K562 (cell line): ENCODE measurements at regions not wholly inside any gene's neighbourhood (a gene's known extent, or its start where the extent isn't known, plus 50 kb on each side); places are given as distances from the start of the nearest gene placed in this dataset.

Source experiments
- ATAC-seq: fragments of 200-7000 bp; cut with Tn5 transposase; 3 replicates; pipeline ENCODE4 v1.9.1; 2020; ENCODE audit warnings: moderate library complexity
- BruUV-seq: library from RNA; stranded (reverse); fragments of 400-500 nt; replicated peaks from 2 replicates; lab custom pipeline; 2021; lab: Mats Ljungman, UMichigan
- CTCF ChIA-PET: fragments of 300-600 bp; formaldehyde crosslinking; extraction: SDS; loops from one replicate; lab custom pipeline; 2021; ENCODE audit warnings: low intra/inter-chr PET ratio; lab: Yijun Ruan, JAX
- POLR2A ChIA-PET: fragments of 300-600, 350-650 bp; sonication (Branson Sonifier 250); formaldehyde crosslinking; extraction: SDS; loops from one replicate; lab custom pipeline; 2021; ENCODE audit warnings: antibody characterized with exemption, inconsistent platforms; lab: Yijun Ruan, JAX
- DNase-seq, 4 experiments: peaks; one replicate each; pipeline versions ENCODE4 v3.0.0 to v3.0.0-alpha.2; 2011 to 2018; ENCODE audit warnings: low spot score in 3 of 4, mixed read lengths in 3 of 4; ENCODE audit errors: extremely low read depth in 1 of 4
- FAIRE-seq: peaks from 2 replicates; lab custom pipeline; 2011; peaks lifted over from hg19 to GRCh38; lab: Jason Lieb, UNC
- H2AFZ ChIP-seq: 2 replicates; pipeline ENCODE4 v1.6.0; 2011; ENCODE audit warnings: low read depth, low read length, control low read depth, inconsistent platforms
- H3K27ac ChIP-seq: fragments of 200-600 bp; 3 replicates; pipeline ENCODE4 v1.8.0; 2011; ENCODE audit warnings: low read depth, mild to moderate bottlenecking, control low read depth, inconsistent platforms, low read length, moderate library complexity, mixed read lengths; ENCODE audit errors: extremely low read depth
- H3K27me3 ChIP-seq, 2 experiments: fragments of 300-600 bp in 1 of 2; 2 replicates in 1 of 2; 3 replicates in 1 of 2; pipeline versions ENCODE4 v1.6.0 to v1.8.0; 2011; ENCODE audit warnings: inconsistent platforms in 2 of 2, low read length in 2 of 2, mild to moderate bottlenecking in 1 of 2, mixed read lengths in 1 of 2, moderate library complexity in 1 of 2; ENCODE audit not compliant: control insufficient read depth in 2 of 2, insufficient read depth in 2 of 2
- H3K36me3 ChIP-seq: fragments of 300-600 bp; 3 replicates; pipeline ENCODE4 v1.8.0; 2011; ENCODE audit warnings: mild to moderate bottlenecking, low read length, inconsistent platforms; ENCODE audit not compliant: control insufficient read depth, insufficient read depth
- H3K4me1 ChIP-seq, 2 experiments: fragments of 200-600 bp in 1 of 2; replicated peaks in 1 of 2; 2 replicates in 1 of 2; 3 replicates in 1 of 2; pipeline versions ENCODE4 v1.5.1 to v1.8.0; 2011; ENCODE audit warnings: inconsistent platforms in 2 of 2, low read length in 2 of 2, mild to moderate bottlenecking in 1 of 2, mixed read lengths in 1 of 2, moderate library complexity in 1 of 2; ENCODE audit not compliant: control insufficient read depth in 2 of 2, insufficient read depth in 2 of 2
- H3K4me2 ChIP-seq: 2 replicates; pipeline ENCODE4 v1.6.1; 2011; ENCODE audit warnings: low read length, control low read depth, inconsistent platforms, mixed read lengths; ENCODE audit not compliant: insufficient read depth
- H3K4me3 ChIP-seq: fragments of 200-600 bp; sonication (generic), shearing (Covaris generic); 2 replicates; pipeline ENCODE4 v1.5.1; 2016; ENCODE audit warnings: control low read depth, inconsistent platforms
- H3K79me2 ChIP-seq: fragments of 200-600 bp; 3 replicates; pipeline ENCODE4 v1.8.0; 2011; ENCODE audit warnings: low read length, inconsistent platforms; ENCODE audit not compliant: control insufficient read depth, insufficient read depth
- H3K9ac ChIP-seq, 2 experiments: 2 replicates each; pipeline versions ENCODE4 v1.6.0 to v1.6.1; 2011; ENCODE audit warnings: low read depth in 2 of 2, low read length in 2 of 2, control low read depth in 1 of 2, inconsistent platforms in 1 of 2, mild to moderate bottlenecking in 1 of 2, mixed read lengths in 1 of 2; ENCODE audit not compliant: insufficient read depth in 1 of 2
- H3K9me1 ChIP-seq: one replicate; pipeline ENCODE4 v1.6.0; 2011; ENCODE audit warnings: inconsistent platforms, mild to moderate bottlenecking, low read length, moderate library complexity; ENCODE audit not compliant: control insufficient read depth, insufficient read depth
- H3K9me3 ChIP-seq: replicated peaks from 2 replicates; pipeline ENCODE4 v1.5.1; 2011; ENCODE audit warnings: low read depth, low read length, inconsistent platforms; ENCODE audit not compliant: control insufficient read depth, insufficient read depth
- H4K20me1 ChIP-seq: replicated peaks from 2 replicates; pipeline ENCODE4 v1.6.1; 2011; ENCODE audit warnings: low read length, inconsistent platforms, mixed read lengths; ENCODE audit not compliant: control insufficient read depth, insufficient read depth
- ARHGAP35 ChIP-seq: fragments of 450-650 bp; IDR thresholded peaks from 2 replicates; pipeline ENCODE4 v1.6.1; 2018; ENCODE audit not compliant: partially characterized antibody
- FOXK1 ChIP-seq: sonication (generic); formaldehyde crosslinking; IDR thresholded peaks from 2 replicates; pipeline ENCODE4 v1.8.0; 2022; ENCODE audit warnings: missing genetic modification reagents, mild to moderate bottlenecking, borderline replicate concordance
- ILF3 ChIP-seq: fragments of 450-650 bp; IDR thresholded peaks from 2 replicates; pipeline ENCODE4 v1.6.1; 2018; ENCODE audit warnings: antibody characterized with exemption, mild to moderate bottlenecking, moderate library complexity, borderline replicate concordance
- NFE2L1 ChIP-seq: fragments of 450-650 bp; IDR thresholded peaks from 2 replicates; pipeline ENCODE4 v1.6.1; 2016; ENCODE audit warnings: missing genetic modification characterization, low read depth, mild to moderate bottlenecking, missing compliant biosample characterization, moderate library complexity, borderline replicate concordance
- SREBF1 ChIP-seq: fragments of 150-350 bp; IDR thresholded peaks from 2 replicates; pipeline ENCODE4 v1.6.1; 2014; ENCODE audit warnings: antibody characterized with exemption, low read depth, low read length, borderline replicate concordance
- ZNF316 ChIP-seq: fragments of 450-650 bp; IDR thresholded peaks from 2 replicates; pipeline ENCODE4 v1.6.1; 2016
- WGBS: fragments of 100-300 bp; shearing (Covaris generic); methylation state at CpG from one replicate; pipeline ENCODE4 v1.1.6; 2016; ENCODE audit warnings: low coverage, mixed read lengths; ENCODE audit not compliant: insufficient coverage; ENCODE audit errors: missing lambda C conversion rate; 5-methylcytosine and 5-hydroxymethylcytosine counted together
- in situ Hi-C: fragments of 300-500 bp; cut with MboI; formaldehyde crosslinking; loops from 4 replicates; pipeline ENCODE4 v1.15.0; 2018; ENCODE audit warnings: inconsistent platforms, mixed read lengths
- intact Hi-C: fragments of 100-400 bp; cut with micrococcal nuclease; formaldehyde crosslinking; loops from 2 replicates; pipeline ENCODE4 v1.14.2; 2022
- TF ChIP-seq, protein P1 (sequence below): sonication (generic); formaldehyde crosslinking; IDR thresholded peaks from 2 replicates; pipeline ENCODE4 v1.8.0; 2023; ENCODE audit warnings: mild to moderate bottlenecking, missing genetic modification reagents
- TF ChIP-seq, protein P2 (sequence below): fragments of 250-450 bp; sonication (Bioruptor Pico); IDR thresholded peaks from 2 replicates; pipeline ENCODE4 v1.5.1; 2021; ENCODE audit warnings: mild to moderate bottlenecking

DNA sequence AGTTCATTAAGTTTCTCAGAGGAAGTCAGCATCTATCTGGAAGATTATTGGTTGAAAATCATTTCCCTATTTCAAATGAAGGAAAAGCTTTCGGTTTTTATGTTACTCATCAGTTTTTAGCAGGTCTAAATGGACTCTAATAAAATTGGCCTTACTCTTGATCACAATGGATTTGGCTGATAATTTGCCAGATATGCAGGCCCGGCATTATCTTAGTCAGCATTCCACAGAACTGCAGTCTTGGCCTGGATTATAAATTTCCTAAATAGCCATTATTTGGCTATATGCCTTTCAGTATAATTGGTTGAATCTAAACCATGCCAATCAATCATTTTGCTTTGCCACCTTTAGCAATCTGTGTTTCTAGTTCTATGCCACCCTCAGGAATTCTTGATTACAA is 91.7 kb upstream of the KCNQ5 start:
- CTCF ChIA-PET, result no interaction called here
- Histone ChIP-seq H3K4me2 (no peak overlapping the region), H3K4me3 (no peak overlapping the region)

DNA sequence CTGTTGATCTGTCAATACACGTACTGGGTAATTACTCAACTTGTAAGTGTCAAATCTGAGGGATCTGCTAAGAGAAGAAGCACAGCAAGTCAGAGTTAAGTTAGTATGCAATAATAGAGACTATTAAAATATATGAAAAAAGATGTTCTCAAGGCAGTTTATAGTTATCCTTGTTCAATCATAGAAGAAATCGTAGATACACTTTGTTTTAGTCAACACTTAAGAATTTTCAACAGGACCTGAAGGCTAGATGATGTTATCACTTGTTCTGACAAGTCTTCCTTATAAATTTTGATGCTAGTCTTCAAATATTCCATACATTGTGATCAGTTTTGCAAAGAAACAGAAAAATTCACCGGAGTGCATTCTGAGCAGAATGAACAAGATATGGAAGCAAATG is 91.1 kb upstream of the KCNQ5 start:
- H3K27me3 ChIP-seq, result no peaks in the 10 kb centered on the region
- H2AFZ ChIP-seq, result no peak overlapping the region
- H3K4me2 ChIP-seq, result no peak overlapping the region
- ChIA-PET CTCF (no interaction called here), POLR2A (no interaction called here)
- FAIRE-seq (no peak), ATAC-seq (no peak), DNase-seq (no peak)
- no peak overlapping the region for H3K27ac ChIP-seq
- no peaks in the 10 kb centered on the region for H3K9me3 ChIP-seq
- in situ Hi-C loops (no loop called here), intact Hi-C loops (no loop called here)
- no peaks in the 10 kb centered on the region for H3K9me1 ChIP-seq
- peaks cover 0 to 9% of the 10 kb centered on the region in 2 experiments; a peak in 2 of 5 replicates for H3K4me1 ChIP-seq
- H3K4me3 ChIP-seq, result no peak overlapping the region
- H3K36me3 ChIP-seq, result no peaks in the 10 kb centered on the region
- H3K9ac ChIP-seq, result no peak overlapping the region
- 52% methylated on average over 3 of the region's 3 CpGs for WGBS
- no peaks in the 10 kb centered on the region for H3K79me2 ChIP-seq
- no peak for TF ChIP-seq ILF3
- TF ChIP-seq SREBF1, result no peak
- TF ChIP-seq, protein P1, sequence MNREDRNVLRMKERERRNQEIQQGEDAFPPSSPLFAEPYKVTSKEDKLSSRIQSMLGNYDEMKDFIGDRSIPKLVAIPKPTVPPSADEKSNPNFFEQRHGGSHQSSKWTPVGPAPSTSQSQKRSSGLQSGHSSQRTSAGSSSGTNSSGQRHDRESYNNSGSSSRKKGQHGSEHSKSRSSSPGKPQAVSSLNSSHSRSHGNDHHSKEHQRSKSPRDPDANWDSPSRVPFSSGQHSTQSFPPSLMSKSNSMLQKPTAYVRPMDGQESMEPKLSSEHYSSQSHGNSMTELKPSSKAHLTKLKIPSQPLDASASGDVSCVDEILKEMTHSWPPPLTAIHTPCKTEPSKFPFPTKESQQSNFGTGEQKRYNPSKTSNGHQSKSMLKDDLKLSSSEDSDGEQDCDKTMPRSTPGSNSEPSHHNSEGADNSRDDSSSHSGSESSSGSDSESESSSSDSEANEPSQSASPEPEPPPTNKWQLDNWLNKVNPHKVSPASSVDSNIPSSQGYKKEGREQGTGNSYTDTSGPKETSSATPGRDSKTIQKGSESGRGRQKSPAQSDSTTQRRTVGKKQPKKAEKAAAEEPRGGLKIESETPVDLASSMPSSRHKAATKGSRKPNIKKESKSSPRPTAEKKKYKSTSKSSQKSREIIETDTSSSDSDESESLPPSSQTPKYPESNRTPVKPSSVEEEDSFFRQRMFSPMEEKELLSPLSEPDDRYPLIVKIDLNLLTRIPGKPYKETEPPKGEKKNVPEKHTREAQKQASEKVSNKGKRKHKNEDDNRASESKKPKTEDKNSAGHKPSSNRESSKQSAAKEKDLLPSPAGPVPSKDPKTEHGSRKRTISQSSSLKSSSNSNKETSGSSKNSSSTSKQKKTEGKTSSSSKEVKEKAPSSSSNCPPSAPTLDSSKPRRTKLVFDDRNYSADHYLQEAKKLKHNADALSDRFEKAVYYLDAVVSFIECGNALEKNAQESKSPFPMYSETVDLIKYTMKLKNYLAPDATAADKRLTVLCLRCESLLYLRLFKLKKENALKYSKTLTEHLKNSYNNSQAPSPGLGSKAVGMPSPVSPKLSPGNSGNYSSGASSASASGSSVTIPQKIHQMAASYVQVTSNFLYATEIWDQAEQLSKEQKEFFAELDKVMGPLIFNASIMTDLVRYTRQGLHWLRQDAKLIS (CRISPR knock-in tag), result no peak
- no peak for TF ChIP-seq FOXK1 (CRISPR knock-in tag)
- no peaks in the 10 kb centered on the region for H4K20me1 ChIP-seq
- BruUV-seq, result no TSS peak

More for the DNA sequence above, 91.7 kb upstream of the KCNQ5 start:
- Histone ChIP-seq H3K27me3 (no peaks in the 10 kb centered on the region), H4K20me1 (no peaks in the 10 kb centered on the region), H3K9ac (no peak overlapping the region), H3K79me2 (no peaks in the 10 kb centered on the region), H3K9me1 (no peaks in the 10 kb centered on the region), H3K36me3 (no peaks in the 10 kb centered on the region), H3K9me3 (no peaks in the 10 kb centered on the region), H2AFZ (no peak overlapping the region), H3K27ac (no peak overlapping the region), H3K4me1 (peaks cover 0 to 6% of the 10 kb centered on the region in 2 experiments; a peak in 2 of 5 replicates)
- no TSS peak for BruUV-seq
- 22% methylated on average over 2 of the region's 2 CpGs for WGBS
- DNase-seq (no peak), ATAC-seq (no peak), FAIRE-seq (no peak)
- POLR2A ChIA-PET, result no interaction called here
- in situ Hi-C loops (no loop called here), intact Hi-C loops (no loop called here)
- TF ChIP-seq ZNF316 (peak; percentile 43; the same call in 1 of the 2 replicates), ARHGAP35 (no peak), NFE2L1 (no peak)
- TF ChIP-seq, protein P2, sequence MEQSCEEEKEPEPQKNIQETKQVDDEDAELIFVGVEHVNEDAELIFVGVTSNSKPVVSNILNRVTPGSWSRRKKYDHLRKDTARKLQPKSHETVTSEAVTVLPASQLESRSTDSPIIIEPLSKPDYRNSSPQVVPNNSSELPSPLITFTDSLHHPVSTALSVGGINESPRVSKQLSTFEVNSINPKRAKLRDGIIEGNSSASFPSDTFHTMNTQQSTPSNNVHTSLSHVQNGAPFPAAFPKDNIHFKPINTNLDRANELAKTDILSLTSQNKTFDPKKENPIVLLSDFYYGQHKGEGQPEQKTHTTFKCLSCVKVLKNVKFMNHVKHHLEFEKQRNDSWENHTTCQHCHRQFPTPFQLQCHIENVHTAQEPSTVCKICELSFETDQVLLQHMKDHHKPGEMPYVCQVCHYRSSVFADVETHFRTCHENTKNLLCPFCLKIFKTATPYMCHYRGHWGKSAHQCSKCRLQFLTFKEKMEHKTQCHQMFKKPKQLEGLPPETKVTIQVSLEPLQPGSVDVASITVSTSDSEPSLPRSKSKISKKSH (CRISPR knock-in tag), result no peak
